GM12878 (cell line): ENCODE measurements at regions not wholly inside any gene's neighbourhood (a gene's known extent, or its start where the extent isn't known, plus 50 kb on each side); places are given as distances from the start of the nearest gene placed in this dataset.
"Not testable (repeated sequence)": the region's sequence is repeated elsewhere in the genome, so short reads cannot be mapped to it uniquely, and the experiment has no call there.

ENCODE experiments used
- JUND ChIP-seq: IDR thresholded peaks from 2 replicates; pipeline ENCODE4 v1.6.1; 2012; ENCODE audit warnings: low read depth, mild to moderate bottlenecking, low read length, improper control_type of control experiment, moderate library complexity
- NBN ChIP-seq: fragments of 450-650 bp; IDR thresholded peaks from 2 replicates; pipeline ENCODE4 v1.6.1; 2016
- ZNF622 ChIP-seq: fragments of 450-650 bp; IDR thresholded peaks from 2 replicates; pipeline ENCODE4 v1.6.1; 2017; ENCODE audit warnings: mild to moderate bottlenecking, inconsistent platforms
- TF ChIP-seq, protein P1 (sequence below), 3 experiments: IDR thresholded peaks in 2 of 3; conservative IDR thresholded peaks in 1 of 3; 2 replicates each; pipeline ENCODE4 v1.5.1; 2011; ENCODE audit warnings: low read depth in 3 of 3, low read length in 3 of 3, mild to moderate bottlenecking in 3 of 3, control low read depth in 2 of 3, moderate library complexity in 2 of 3, inconsistent platforms in 1 of 3, mixed read lengths in 1 of 3; ENCODE audit not compliant: control insufficient read depth in 2 of 3, insufficient read depth in 1 of 3; ENCODE audit errors: extremely low read depth in 1 of 3

DNA sequence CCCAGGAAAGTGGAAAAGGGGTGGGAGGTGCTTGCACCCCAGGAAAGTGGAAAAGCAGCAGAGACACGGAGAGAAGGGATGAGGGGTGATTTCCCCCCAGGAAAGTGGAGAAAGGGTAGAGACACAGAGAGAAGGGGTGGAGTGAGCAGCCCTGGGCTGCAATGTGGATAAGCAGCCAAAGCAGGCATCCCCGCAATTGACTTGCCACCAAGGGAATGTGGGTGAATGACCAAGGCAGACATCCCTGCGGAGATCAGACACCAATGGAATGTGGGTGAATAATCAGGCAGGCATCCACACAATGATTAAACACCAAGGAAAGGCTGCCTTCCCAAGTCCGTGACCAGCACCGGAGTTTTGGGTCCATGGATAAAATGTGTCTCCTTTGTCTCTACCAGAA lies 68.5 kb upstream of the SLC4A7 start:
- TF ChIP-seq, protein P1, sequence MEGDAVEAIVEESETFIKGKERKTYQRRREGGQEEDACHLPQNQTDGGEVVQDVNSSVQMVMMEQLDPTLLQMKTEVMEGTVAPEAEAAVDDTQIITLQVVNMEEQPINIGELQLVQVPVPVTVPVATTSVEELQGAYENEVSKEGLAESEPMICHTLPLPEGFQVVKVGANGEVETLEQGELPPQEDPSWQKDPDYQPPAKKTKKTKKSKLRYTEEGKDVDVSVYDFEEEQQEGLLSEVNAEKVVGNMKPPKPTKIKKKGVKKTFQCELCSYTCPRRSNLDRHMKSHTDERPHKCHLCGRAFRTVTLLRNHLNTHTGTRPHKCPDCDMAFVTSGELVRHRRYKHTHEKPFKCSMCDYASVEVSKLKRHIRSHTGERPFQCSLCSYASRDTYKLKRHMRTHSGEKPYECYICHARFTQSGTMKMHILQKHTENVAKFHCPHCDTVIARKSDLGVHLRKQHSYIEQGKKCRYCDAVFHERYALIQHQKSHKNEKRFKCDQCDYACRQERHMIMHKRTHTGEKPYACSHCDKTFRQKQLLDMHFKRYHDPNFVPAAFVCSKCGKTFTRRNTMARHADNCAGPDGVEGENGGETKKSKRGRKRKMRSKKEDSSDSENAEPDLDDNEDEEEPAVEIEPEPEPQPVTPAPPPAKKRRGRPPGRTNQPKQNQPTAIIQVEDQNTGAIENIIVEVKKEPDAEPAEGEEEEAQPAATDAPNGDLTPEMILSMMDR (IDR thresholded peaks at IDR 0.05 in 2 of 3, conservative IDR thresholded peaks at IDR 0.05 in 1 of 3; ENCODE audit: control insufficient read depth in 2 of 3, extremely low read depth in 1 of 3, insufficient read depth in 1 of 3, low read depth in 3 of 3, low read length in 3 of 3) = not testable (repeated sequence)
- not testable (repeated sequence) for TF ChIP-seq ZNF622, NBN, JUND
